Neural cell (in vitro differentiated cells): ENCODE measurements at regions not wholly inside any gene's neighbourhood (a gene's known extent, or its start where the extent isn't known, plus 50 kb on each side); places are given as distances from the start of the nearest gene placed in this dataset.

Experiments used
- H2AFZ ChIP-seq: fragments of 200-600, 300-800 bp; sonication (generic), shearing (Covaris generic); 2 replicates; pipeline ENCODE4 v1.6.0; 2014; ENCODE audit warnings: low read depth, mild to moderate bottlenecking, antibody characterized with exemption, low read length, moderate library complexity
- H3F3A ChIP-seq: fragments of 200-600 bp; shearing (Covaris generic); 2 replicates; pipeline ENCODE4 v1.6.1; 2016; ENCODE audit warnings: mild to moderate bottlenecking, moderate library complexity, mixed read lengths, antibody characterized with exemption, low read length; ENCODE audit not compliant: insufficient read depth, poor library complexity, severe bottlenecking
- H3K27ac ChIP-seq: fragments of 200-600, 300-800 bp; sonication (generic), shearing (Covaris generic); 2 replicates; pipeline ENCODE4 v1.5.1; 2014; ENCODE audit warnings: mild to moderate bottlenecking, low read length, moderate library complexity
- H3K27me3 ChIP-seq: fragments of 300-800, 200-600 bp; sonication (generic), shearing (Covaris generic); 2 replicates; pipeline ENCODE4 v1.6.0; 2014; ENCODE audit warnings: mild to moderate bottlenecking, low read depth, low read length, moderate library complexity; ENCODE audit not compliant: insufficient read depth
- H3K36me3 ChIP-seq: fragments of 300-800, 200-600 bp; sonication (generic), shearing (Covaris generic); 2 replicates; pipeline ENCODE4 v1.5.1; 2014; ENCODE audit warnings: mild to moderate bottlenecking, antibody characterized with exemption, low read length, moderate library complexity; ENCODE audit not compliant: insufficient read depth
- H3K4me2 ChIP-seq: fragments of 300-800, 200-600 bp; sonication (generic), shearing (Covaris generic); 2 replicates; pipeline ENCODE4 v1.6.0; 2014; ENCODE audit warnings: mild to moderate bottlenecking, low read length
- H3K4me3 ChIP-seq: fragments of 300-800, 200-600 bp; sonication (generic), shearing (Covaris generic); 2 replicates; pipeline ENCODE4 v1.5.1; 2014; ENCODE audit warnings: mild to moderate bottlenecking, low read length, moderate library complexity
- H3K79me2 ChIP-seq: fragments of 200-600 bp; shearing (Covaris generic); replicated peaks from 2 replicates; pipeline ENCODE4 v1.6.0; 2014; ENCODE audit warnings: mild to moderate bottlenecking, low read length, moderate library complexity; ENCODE audit not compliant: insufficient read depth
- H3K9ac ChIP-seq: fragments of 300-800, 200-600 bp; sonication (generic), shearing (Covaris generic); 2 replicates; pipeline ENCODE4 v1.6.1; 2016; ENCODE audit warnings: mild to moderate bottlenecking, low read length, mixed read lengths
- H3K9me2 ChIP-seq: fragments of 200-600 bp; shearing (Covaris generic); 2 replicates; pipeline ENCODE4 v1.6.1; 2016; ENCODE audit warnings: mild to moderate bottlenecking, low read length, mixed read lengths; ENCODE audit not compliant: insufficient read depth
- H3K9me3 ChIP-seq: fragments of 200-600, 300-800 bp; sonication (generic), shearing (Covaris generic); 2 replicates; pipeline ENCODE4 v1.6.1; 2016; ENCODE audit warnings: mild to moderate bottlenecking, mixed run types, low read length, moderate library complexity, mixed read lengths
- H4K20me1 ChIP-seq: fragments of 200-600 bp; shearing (Covaris generic); 2 replicates; pipeline ENCODE4 v1.6.1; 2016; ENCODE audit warnings: mild to moderate bottlenecking, mixed run types; ENCODE audit not compliant: insufficient read depth
- EP300 ChIP-seq: fragments of 450-650 bp; conservative IDR thresholded peaks from 2 replicates; pipeline ENCODE4 v1.6.1; 2014; ENCODE audit warnings: antibody characterized with exemption, mild to moderate bottlenecking, moderate library complexity; ENCODE audit not compliant: poor library complexity, severe bottlenecking
- EZH2 ChIP-seq: fragments of 200-600, 300-800 bp; shearing (Covaris generic), sonication (generic); IDR thresholded peaks from 2 replicates; pipeline ENCODE4 v1.6.1; 2014; ENCODE audit warnings: antibody characterized with exemption, low read length, borderline replicate concordance, mild to moderate bottlenecking; ENCODE audit not compliant: insufficient read depth, poor library complexity, severe bottlenecking
- MXI1 ChIP-seq: fragments of 450-650 bp; conservative IDR thresholded peaks from 2 replicates; pipeline ENCODE4 v1.6.1; 2014; ENCODE audit warnings: antibody characterized with exemption, mild to moderate bottlenecking; ENCODE audit not compliant: poor library complexity, severe bottlenecking
- POLR2AphosphoS5 ChIP-seq: IDR thresholded peaks from 2 replicates; pipeline ENCODE4 v1.6.1; 2012
- RAD21 ChIP-seq: fragments of 450-650 bp; conservative IDR thresholded peaks from 2 replicates; pipeline ENCODE4 v1.6.1; 2014; ENCODE audit warnings: antibody characterized with exemption, mild to moderate bottlenecking, moderate library complexity
- SMC3 ChIP-seq: fragments of 450-650 bp; conservative IDR thresholded peaks from 2 replicates; pipeline ENCODE4 v1.6.1; 2014; ENCODE audit warnings: antibody characterized with exemption, mild to moderate bottlenecking, moderate library complexity; ENCODE audit not compliant: poor library complexity
- TAF1 ChIP-seq: IDR thresholded peaks from 2 replicates; pipeline ENCODE4 v1.6.1; 2012; ENCODE audit warnings: low read depth
- TF ChIP-seq, protein P1 (sequence below): IDR thresholded peaks from 2 replicates; pipeline ENCODE4 v1.6.1; 2012; ENCODE audit warnings: borderline replicate concordance
- TF ChIP-seq, protein P2 (sequence below): fragments of 450-650 bp; IDR thresholded peaks from 2 replicates; pipeline ENCODE4 v1.5.1; 2014; ENCODE audit warnings: antibody characterized with exemption, mild to moderate bottlenecking, moderate library complexity; ENCODE audit not compliant: poor library complexity, severe bottlenecking

DNA sequence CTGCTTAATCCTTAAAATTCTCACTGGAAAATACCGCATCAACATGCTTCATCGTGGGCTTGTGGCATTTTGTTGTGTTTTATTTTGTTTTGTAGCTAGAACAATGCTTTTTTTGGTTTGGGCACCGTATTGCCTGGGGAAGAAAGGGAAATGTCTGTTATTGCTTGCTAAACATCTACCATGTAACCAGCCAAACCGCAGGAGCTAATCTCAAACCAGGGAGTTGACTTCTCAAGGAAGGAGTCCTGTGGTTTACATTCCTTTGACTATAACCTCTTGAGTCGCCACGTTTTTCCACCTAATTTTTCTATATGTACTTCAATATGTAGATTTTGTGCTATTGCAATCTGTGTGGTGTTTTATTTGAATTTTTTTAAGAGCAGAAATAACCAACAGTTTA, 593.5 kb upstream of the SOX9 start:
- Histone ChIP-seq H3K27ac (no peak overlapping the region), H3K36me3 (no peaks in the 10 kb centered on the region), H3K4me3 (no peak overlapping the region), H3K79me2 (no peaks in the 10 kb centered on the region), H3F3A (no peaks in the 10 kb centered on the region), H4K20me1 (no peaks in the 10 kb centered on the region), H3K4me2 (no peak overlapping the region), H3K9ac (no peak overlapping the region), H3K9me2 (no peaks in the 10 kb centered on the region), H3K27me3 (no peaks in the 10 kb centered on the region), H3K9me3 (no peaks in the 10 kb centered on the region), H2AFZ (no peak overlapping the region)
- no peak for TF ChIP-seq POLR2AphosphoS5
- no peak for TF ChIP-seq RAD21
- no peak for TF ChIP-seq EZH2
- TF ChIP-seq, protein P1, sequence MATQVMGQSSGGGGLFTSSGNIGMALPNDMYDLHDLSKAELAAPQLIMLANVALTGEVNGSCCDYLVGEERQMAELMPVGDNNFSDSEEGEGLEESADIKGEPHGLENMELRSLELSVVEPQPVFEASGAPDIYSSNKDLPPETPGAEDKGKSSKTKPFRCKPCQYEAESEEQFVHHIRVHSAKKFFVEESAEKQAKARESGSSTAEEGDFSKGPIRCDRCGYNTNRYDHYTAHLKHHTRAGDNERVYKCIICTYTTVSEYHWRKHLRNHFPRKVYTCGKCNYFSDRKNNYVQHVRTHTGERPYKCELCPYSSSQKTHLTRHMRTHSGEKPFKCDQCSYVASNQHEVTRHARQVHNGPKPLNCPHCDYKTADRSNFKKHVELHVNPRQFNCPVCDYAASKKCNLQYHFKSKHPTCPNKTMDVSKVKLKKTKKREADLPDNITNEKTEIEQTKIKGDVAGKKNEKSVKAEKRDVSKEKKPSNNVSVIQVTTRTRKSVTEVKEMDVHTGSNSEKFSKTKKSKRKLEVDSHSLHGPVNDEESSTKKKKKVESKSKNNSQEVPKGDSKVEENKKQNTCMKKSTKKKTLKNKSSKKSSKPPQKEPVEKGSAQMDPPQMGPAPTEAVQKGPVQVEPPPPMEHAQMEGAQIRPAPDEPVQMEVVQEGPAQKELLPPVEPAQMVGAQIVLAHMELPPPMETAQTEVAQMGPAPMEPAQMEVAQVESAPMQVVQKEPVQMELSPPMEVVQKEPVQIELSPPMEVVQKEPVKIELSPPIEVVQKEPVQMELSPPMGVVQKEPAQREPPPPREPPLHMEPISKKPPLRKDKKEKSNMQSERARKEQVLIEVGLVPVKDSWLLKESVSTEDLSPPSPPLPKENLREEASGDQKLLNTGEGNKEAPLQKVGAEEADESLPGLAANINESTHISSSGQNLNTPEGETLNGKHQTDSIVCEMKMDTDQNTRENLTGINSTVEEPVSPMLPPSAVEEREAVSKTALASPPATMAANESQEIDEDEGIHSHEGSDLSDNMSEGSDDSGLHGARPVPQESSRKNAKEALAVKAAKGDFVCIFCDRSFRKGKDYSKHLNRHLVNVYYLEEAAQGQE, result no peak
- TF ChIP-seq, protein P2, sequence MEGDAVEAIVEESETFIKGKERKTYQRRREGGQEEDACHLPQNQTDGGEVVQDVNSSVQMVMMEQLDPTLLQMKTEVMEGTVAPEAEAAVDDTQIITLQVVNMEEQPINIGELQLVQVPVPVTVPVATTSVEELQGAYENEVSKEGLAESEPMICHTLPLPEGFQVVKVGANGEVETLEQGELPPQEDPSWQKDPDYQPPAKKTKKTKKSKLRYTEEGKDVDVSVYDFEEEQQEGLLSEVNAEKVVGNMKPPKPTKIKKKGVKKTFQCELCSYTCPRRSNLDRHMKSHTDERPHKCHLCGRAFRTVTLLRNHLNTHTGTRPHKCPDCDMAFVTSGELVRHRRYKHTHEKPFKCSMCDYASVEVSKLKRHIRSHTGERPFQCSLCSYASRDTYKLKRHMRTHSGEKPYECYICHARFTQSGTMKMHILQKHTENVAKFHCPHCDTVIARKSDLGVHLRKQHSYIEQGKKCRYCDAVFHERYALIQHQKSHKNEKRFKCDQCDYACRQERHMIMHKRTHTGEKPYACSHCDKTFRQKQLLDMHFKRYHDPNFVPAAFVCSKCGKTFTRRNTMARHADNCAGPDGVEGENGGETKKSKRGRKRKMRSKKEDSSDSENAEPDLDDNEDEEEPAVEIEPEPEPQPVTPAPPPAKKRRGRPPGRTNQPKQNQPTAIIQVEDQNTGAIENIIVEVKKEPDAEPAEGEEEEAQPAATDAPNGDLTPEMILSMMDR, result no peak
- no peak for TF ChIP-seq MXI1
- TF ChIP-seq TAF1, result no peak
- TF ChIP-seq EP300, result no peak
- TF ChIP-seq SMC3, result no peak

DNA sequence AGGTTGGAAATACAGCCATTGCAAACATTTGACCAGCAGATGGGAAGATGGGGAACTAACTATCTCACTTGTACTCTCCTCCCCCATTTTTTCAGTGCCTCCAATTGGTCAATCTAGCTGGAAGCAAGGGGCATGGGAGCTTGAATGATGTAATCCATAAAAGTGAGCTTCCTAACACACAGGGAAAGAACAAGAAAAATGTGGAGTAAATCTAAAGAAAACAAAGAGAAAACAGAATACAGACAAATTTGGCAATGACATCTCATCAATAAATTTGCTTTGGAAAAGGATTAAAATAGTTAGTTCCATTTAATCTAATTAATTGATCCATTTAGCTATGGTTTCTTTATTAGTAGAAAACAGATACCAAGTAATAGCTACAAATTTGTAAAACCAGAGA, 592.6 kb upstream of the SOX9 start:
- H3K4me2 ChIP-seq, result no peak overlapping the region
- H2AFZ ChIP-seq, result no peak overlapping the region
- H3K4me3 ChIP-seq, result no peak overlapping the region
- TF ChIP-seq SMC3, result no peak
- no peak for TF ChIP-seq EP300
- TF ChIP-seq, protein P1, result no peak
- TF ChIP-seq EZH2, result no peak
- no peak for TF ChIP-seq TAF1
- H3K9ac ChIP-seq, result no peak overlapping the region
- H3F3A ChIP-seq, result no peaks in the 10 kb centered on the region
- H3K27ac ChIP-seq, result no peak overlapping the region
- no peaks in the 10 kb centered on the region for H3K9me2 ChIP-seq
- no peaks in the 10 kb centered on the region for H3K36me3 ChIP-seq
- H4K20me1 ChIP-seq, result no peaks in the 10 kb centered on the region
- H3K27me3 ChIP-seq, result no peaks in the 10 kb centered on the region
- H3K79me2 ChIP-seq, result no peaks in the 10 kb centered on the region
- H3K9me3 ChIP-seq, result no peaks in the 10 kb centered on the region
